Stimulated activated CD8-positive, alpha-beta memory T cell treated with anti-CD3 and anti-CD28 coated beads, Interleukin-2, amount 100 ng/mL, for 48 hours (primary cell): ENCODE measurements at regions not wholly inside any gene's neighbourhood (a gene's known extent, or its start where the extent isn't known, plus 50 kb on each side); places are given as distances from the start of the nearest gene placed in this dataset.

Experiments
- DNase-seq, 2 donors: peaks; one replicate each; pipeline ENCODE4 v3.0.0-alpha.2; 2020; ENCODE audit warnings: low read depth in 2 of 2

DNA sequence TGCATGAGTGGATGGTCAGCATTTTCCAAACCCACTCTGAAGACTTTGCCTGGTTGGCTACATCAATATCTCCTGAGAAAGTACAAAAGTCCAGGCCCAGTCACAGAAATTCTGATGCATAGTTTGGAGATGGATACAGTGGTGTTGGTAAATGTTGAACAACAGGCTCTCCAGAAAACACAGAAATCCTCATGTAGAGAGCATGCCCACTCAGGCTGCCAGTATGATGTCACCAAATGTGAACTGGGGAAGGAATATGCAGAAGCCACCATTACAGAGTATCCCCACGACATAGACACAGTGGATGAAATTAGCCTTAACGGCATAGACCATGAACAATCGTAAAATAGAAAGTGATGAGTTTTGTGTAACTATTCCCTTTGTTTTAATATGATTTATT is 97.1 kb upstream of the NXT1 start:
- DNase-seq: no peak

GRCh38 chr20:23251779-23252178 is 98.8 kb upstream of the NXT1 start:
- no peak for DNase-seq

DNA sequence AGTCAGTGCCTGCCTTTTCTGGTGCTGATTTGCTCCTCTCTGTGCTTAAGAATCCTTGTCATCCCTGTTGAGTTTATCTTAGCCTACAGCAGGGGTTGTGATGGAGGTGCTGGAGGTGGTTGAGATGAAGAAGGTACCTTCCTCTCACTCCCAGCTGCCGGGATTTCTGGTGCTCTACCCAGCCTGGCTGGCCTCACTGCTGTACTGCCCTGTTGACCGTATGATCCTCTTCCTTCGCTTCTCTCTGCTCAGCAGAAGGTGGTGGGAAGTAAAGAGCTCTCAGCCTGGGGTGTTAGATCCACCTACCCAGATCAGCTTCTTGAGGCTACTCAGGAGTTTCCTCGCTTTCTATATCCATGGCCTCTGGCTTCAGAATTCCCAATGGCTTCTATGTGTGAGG is 101.0 kb upstream of the NXT1 start:
- no peak for DNase-seq

DNA sequence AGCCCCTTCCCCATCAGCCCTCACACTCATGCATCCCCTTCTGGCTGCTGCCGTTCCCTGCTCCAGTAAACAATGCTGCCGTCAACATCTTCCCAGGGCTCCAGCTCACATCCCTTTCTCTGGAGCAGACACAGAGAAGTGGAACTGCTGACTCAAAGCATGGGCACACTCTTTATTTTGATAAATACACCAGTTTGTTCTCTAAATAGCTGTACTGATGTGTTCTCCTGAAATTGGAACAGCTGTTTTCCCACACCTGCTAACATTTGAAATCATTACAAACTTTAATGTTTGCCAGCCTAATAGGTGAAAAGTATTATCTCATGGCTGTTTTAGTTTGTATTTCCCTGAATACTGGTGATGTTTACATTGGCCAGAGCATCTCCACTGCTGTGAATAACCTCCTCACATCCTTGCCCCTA is 102.1 kb upstream of the NXT1 start:
- no peak for DNase-seq

- DNase-seq: no peak
These were observed 103.6 kb upstream of the NXT1 start for GRCh38 chr20:23246717-23247664.

DNA sequence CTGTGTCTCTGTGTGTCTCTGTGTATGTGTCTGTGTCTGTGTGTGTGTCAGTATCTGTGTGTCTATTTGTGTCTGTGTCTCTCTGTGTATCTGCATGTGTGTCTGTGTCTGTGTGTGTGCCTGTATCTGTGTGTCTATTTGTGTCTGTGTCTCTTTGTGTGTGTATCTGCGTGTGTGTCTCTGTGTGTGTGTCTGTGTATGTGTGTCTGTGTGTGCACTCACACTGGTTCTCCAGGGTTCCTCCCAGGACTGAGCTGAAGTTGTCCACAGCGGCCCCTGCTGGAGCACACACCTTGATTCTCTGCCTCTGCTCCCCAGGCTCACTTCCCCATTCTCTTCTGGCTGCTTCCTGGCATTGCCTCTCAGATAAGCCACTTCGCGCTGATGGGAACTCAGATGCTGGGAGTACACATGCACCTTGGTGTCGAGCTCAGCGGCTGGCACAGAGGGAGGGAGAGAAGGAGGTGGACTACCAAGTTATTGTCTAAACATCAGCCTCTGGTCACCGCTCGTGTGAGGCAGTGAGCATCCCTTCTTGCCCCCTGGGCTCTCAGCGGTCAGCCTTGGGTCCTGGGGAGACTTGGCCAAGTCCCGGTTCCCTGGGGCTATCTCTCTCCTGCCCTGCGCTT is 104.9 kb upstream of the NXT1 start:
- DNase-seq: no peak

DNA sequence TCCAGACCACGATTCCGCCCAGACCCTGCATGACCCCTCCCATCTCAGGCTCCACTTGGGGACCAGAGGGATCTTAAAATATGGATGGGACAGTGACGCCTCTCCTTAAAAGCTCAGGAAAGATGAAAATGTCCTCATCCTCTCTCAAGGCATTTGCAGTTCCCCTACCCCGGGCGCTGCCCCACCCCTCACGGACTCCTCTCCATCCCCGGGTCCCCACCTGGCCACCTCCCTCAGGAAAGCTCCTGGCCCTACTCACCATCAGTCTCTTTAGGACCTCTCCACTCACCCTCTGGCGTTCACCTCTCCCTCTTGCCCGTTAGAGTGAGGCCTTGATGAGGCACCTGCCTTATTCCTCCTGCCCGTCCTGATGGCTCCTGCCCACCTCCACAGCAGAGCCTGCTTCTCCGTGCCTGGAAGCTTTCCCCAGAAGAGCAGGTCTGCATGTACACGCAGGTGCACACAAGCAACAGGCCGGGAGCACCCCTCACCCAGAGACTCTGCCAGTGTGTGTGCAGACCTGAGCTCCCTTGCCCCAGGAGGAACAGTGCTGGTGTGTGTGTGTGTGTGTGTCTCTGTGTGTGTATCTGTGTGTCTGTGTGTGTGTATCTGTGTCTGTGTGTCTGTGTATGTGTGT is 105.6 kb upstream of the NXT1 start:
- DNase-seq: no peak

- no peak for DNase-seq
These were observed 106.3 kb upstream of the NXT1 start for GRCh38 chr20:23244156-23244915.

DNA sequence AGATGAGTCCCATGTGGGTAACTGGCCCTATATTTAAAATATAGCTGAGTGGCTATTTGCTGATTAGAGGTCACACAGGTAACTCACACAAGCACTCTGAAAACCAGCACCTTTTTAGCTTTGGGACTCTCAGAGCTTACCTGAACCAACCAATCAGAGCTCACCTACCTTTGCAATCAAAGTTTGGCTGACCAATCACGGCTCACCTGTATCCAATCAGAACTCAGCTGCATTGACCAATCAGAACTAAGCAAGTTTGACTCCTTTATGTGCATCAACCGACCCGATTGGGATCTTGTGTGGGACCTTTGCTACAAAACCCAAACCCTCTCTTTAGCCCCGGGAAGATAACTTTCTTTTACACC is 106.8 kb upstream of the NXT1 start:
- DNase-seq: no peak

DNA sequence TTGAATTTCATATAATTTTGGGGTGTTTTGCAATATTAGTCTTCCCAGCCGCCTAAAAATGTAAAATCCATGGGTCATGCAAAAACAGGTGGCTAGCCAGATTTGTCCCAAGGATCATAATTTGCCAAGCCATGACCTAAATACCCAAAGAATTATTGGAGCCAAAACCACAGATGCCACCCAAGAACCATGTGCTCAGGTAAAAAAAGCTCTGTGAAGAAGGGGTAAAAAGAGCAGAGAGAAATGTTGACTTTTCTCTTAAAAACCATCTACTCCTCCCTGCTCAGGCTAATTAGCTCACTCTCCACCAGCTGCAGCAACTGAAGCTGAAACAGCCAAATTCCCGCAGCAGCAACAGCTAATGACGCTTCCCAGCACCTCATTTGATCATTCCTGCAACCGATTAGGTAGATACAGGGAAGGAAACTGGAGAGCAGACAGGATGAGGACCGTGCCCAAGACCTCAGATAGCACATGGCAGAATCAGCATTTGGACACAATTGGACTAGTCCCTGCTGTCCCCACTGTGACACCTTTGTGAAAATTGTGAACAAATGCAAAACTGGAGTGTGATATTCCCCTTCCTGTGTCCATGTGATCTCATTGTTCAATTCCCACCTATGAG is 107.9 kb upstream of the NXT1 start:
- DNase-seq: no peak

DNA sequence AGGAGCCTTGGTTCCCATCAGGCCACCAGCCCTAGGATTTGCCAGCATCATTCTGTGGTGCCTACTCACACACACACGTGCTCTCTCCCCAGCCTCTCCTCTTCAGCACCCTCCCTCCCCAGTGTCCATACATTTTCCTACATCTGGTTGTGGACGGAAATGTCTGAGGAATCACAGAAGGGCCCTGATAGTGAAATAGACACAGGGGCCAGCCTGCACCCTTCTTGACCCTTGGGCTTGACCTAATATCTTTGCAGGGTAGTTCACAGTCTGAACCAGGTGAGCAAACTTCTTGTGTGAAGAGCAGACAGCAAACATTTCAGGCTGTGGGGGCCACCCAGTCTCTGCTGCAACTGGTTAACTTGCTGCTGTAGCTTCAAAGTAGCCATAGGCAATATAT is 108.5 kb upstream of the NXT1 start:
- DNase-seq: no peak

DNA sequence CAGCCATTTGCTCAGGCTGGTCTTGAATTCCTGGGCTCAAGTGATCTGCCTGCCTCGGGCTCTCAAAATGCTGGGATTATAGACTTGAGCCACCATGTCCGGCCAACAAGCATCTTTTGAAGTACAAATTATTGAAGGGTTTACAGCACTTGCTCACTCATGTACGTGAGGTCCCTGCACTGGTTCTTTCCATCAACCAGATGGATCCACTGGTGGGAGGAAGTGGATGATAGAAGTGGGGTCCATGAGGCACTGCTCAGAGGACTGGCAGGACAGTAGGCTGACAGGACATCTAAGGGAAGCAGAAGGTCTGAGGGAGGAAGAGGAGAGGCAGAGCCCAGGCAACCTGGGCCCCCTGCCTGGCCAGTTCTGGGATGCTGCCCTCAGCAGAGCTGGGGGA is 109.2 kb upstream of the NXT1 start:
- no peak for DNase-seq

GRCh38 chr20:23240519-23240918 is 110.1 kb upstream of the NXT1 start:
- no peak for DNase-seq

DNA sequence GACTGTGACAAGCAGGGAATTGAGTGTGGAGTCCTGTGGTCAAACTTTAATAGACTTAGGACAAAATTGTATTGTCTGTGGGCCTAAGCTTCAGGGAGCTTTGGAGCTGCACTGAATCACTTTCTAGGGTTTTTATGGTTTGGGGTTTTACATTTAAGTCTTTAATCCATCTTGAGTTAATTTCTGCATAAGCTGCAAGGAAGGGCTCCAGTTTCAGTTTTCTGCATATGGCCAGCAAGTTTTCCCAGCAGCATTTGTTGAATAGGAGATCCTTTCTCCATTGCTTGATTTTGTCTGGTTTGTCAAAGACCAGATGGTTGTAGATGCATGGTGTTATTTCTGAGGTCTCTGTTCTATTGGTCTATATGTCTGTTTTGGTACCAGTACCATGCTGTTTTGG is 113.4 kb upstream of the NXT1 start:
- DNase-seq: no peak

DNA sequence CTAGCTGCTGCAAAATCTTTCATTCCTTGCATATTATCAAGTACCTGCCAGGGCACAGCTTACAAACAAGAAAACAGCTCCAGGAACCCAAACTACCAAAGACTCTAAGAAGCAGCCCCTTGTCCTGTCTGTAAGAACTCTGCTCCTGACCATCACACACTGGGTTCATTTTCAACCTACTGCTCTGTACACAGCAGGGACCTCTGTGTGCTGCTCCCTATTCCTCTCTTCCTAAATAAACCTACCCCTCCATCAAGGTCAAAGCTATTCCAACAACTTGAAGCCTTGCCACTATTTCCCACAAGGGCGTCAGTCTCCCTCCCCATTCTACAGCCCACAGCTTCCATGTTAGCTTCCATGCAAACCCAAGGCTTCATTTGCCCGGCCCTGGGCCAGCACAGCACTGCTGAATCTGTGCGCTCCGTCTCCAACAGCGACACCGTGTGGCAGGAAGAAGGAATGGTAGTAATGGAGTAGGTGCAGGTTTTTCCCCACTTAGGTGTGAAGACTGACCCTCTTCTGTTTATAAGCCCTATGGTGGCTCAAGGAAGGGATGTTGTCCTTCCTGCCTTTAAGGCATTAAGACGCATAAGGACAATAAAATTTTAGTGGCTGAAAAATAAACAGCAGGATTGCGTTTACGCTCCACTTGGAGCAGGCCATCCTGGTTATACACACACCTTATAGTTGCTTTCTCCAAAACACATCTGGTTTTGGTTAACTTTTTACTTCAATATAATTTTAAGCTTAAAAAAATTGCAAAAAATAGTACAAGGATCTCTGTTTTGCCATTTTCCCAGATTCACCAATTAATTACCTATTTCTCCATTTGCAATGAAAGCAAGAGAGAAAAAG is 115.2 kb upstream of the NXT1 start:
- peak; percentile 6 to 16 for DNase-seq

- DNase-seq: no peak
These were observed 116.1 kb upstream of the NXT1 start for GRCh38 chr20:23234311-23235078.

GRCh38 chr20:23233341-23233740 is 117.2 kb upstream of the NXT1 start:
- DNase-seq: no peak

DNA sequence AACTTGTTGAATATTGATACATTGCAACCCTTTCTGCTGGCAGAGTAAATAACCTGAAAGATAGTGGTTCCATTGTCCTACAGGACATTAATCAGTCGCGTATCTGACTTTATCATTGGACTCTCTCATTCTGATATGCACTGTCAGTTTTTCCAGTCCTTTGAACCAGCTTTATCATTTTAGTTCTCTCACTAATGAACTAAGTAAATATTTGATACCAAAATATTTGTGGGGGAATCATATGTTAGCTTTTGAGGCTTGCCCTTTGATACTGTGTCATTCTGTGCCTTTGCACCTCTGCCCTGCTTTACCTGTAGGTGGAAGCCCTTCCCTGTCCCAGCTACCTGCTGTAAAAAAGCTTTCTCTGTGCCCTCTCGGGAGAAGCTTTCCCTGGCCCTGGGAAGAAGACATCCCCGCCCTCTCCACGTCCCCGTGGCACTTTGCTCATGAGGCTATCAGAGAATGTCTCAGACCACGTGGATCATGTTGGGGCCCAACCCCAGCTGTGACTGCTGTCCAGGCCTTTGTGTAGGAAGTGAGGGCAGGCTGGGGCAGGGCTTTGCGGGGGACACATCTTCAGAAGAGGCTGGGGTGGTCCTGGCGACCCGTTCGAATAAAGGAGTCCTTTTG is 117.8 kb upstream of the NXT1 start:
- DNase-seq: no peak

GRCh38 chr20:23232219-23232581 is 118.4 kb upstream of the NXT1 start:
- no peak for DNase-seq
